M059J (cell line): ENCODE measurements at regions not wholly inside any gene's neighbourhood (a gene's known extent, or its start where the extent isn't known, plus 50 kb on each side); places are given as distances from the start of the nearest gene placed in this dataset.
A peak's percentile ranks its signal among the peaks of the same experiment; 100 is the strongest.

Experiments used
- DNase-seq: peaks from one replicate; pipeline ENCODE4 v3.0.0-alpha.2; 2012; ENCODE audit warnings: low read depth

- no peak for DNase-seq
These were observed 1099.3 kb upstream of the DIAPH2 start for GRCh38 chrX:95585321-95585720.

- DNase-seq, result no peak
These were observed 1072.3 kb upstream of the DIAPH2 start for GRCh38 chrX:95612350-95612749.

GRCh38 chrX:95622200-95622599 is 1062.4 kb upstream of the DIAPH2 start:
- peak; percentile 0 for DNase-seq

GRCh38 chrX:95626748-95627147 is 1057.9 kb upstream of the DIAPH2 start:
- no peak for DNase-seq

GRCh38 chrX:95628796-95629195 is 1055.8 kb upstream of the DIAPH2 start:
- DNase-seq, result no peak

- no peak for DNase-seq
These were observed 1054.9 kb upstream of the DIAPH2 start for GRCh38 chrX:95629737-95630136.

- DNase-seq, result no peak
These were observed 1044.4 kb upstream of the DIAPH2 start for GRCh38 chrX:95640226-95640625.

- DNase-seq, result no peak
These were observed 1038.9 kb upstream of the DIAPH2 start for GRCh38 chrX:95645738-95646137.

- DNase-seq, result no peak
These were observed 1022.4 kb upstream of the DIAPH2 start for GRCh38 chrX:95662200-95662599.

- DNase-seq, result no peak
These were observed 1018.6 kb upstream of the DIAPH2 start for GRCh38 chrX:95666056-95666455.

- no peak for DNase-seq
These were observed 1009.6 kb upstream of the DIAPH2 start for GRCh38 chrX:95675011-95675410.

- no peak for DNase-seq
These were observed 1008.8 kb upstream of the DIAPH2 start for GRCh38 chrX:95675794-95676193.

- DNase-seq, result no peak
These were observed 1006.0 kb upstream of the DIAPH2 start for GRCh38 chrX:95678679-95679078.

- DNase-seq, result no peak
These were observed 991.3 kb upstream of the DIAPH2 start for GRCh38 chrX:95693365-95693764.

GRCh38 chrX:95703696-95704095 is 980.9 kb upstream of the DIAPH2 start:
- no peak for DNase-seq

- no peak for DNase-seq
These were observed 967.8 kb upstream of the DIAPH2 start for GRCh38 chrX:95716841-95717240.

- DNase-seq, result no peak
These were observed 965.9 kb upstream of the DIAPH2 start for GRCh38 chrX:95718746-95719145.

GRCh38 chrX:95721011-95721410 is 963.6 kb upstream of the DIAPH2 start:
- no peak for DNase-seq

GRCh38 chrX:95728446-95728845 is 956.2 kb upstream of the DIAPH2 start:
- DNase-seq, result no peak

- DNase-seq, result no peak
These were observed 955.2 kb upstream of the DIAPH2 start for GRCh38 chrX:95729401-95729800.

- DNase-seq, result no peak
These were observed 951.2 kb upstream of the DIAPH2 start for GRCh38 chrX:95733426-95733825.

- DNase-seq, result no peak
These were observed 930.2 kb upstream of the DIAPH2 start for GRCh38 chrX:95754411-95754810.

GRCh38 chrX:95760356-95760755 is 924.3 kb upstream of the DIAPH2 start:
- DNase-seq, result no peak

GRCh38 chrX:95762716-95763115 is 921.9 kb upstream of the DIAPH2 start:
- DNase-seq, result no peak

GRCh38 chrX:95764972-95765451 is 919.6 kb upstream of the DIAPH2 start:
- peak; percentile 5 for DNase-seq
